MM.1S (cell line): ENCODE measurements at regions not wholly inside any gene's neighbourhood (a gene's known extent, or its start where the extent isn't known, plus 50 kb on each side); places are given as distances from the start of the nearest gene placed in this dataset.

Source experiments
- CTCF ChIP-seq: fragments of 300-600 bp; sonication (generic); IDR thresholded peaks from 2 replicates; pipeline ENCODE4 v1.5.1; 2016; ENCODE audit warnings: antibody characterized with exemption, low read length, mixed read lengths
- EZH2 ChIP-seq: fragments of 300-600 bp; sonication (generic); optimal IDR thresholded peaks from 2 replicates; pipeline ENCODE3; 2017; ENCODE audit warnings: low read depth, mild to moderate bottlenecking, antibody characterized with exemption, low read length, mixed read lengths

DNA sequence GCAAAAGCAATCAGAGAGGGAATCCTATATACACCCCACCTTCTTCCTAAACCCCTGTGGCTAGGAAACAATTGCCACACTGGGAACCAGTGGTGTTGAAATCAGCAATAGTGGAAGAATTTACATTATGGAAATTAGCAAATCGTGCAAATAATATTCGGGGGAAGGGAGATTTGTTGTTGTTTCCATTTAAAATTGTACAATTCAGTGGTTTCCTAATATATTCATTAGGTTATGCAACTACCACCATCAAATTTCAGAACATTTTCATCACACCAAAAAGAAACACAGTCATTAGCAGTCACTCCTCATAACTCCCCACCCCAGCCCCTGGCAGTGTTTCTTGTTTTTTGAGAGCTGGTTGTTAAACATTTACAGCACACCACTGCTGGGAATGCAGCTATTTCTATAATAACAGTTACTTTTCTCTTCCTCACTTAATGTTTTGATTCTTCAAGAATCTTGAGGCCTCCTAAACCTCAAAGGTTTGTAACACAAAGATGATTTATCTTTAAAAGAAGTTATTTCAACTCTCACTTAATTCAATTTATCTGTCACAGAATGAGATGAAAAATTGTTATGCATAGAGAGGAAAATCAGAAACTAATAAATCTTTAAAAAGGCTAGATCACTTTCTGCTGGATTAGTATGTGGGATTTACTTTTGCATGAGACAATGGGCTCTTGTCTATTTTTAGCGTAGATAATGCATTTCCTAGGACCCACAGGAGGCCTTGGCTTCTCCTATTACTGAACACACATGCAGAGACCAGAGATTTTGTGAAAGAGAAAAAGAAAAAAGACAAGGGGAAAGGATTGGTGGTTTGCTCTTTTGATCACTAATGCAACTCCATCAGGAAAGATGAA, 91.8 kb upstream of the DAPK1 start:
- TF ChIP-seq CTCF = no peak
- no peak for TF ChIP-seq EZH2
